ENCODE measurements at regions not wholly inside any gene's neighbourhood (a gene's known extent, or its start where the extent isn't known, plus 50 kb on each side); places are given as distances from the start of the nearest gene placed in this dataset.
"Not testable (repeated sequence)": the region's sequence is repeated elsewhere in the genome, so short reads cannot be mapped to it uniquely, and the experiment has no call there.

DNA sequence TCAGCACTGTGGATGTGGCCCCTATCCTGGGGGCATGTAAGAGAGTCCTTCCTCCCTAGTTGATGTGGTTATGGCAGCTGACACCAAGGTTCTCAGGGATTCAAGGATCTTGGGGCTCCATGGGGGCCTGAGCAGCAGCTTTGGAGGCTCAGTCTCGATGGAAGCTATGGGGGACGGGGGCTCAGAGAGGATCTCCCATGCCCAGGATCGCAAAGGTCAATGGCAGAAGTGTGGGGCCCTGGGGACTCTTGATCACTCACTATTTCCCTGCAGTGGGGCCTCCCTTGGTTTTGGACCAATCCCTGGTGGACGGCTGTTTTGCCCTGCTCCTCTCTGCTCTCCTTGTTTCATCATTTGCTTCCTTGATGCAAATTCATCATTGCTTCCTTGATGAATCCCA, 885.9 kb downstream of the CDH8 start:
- DNase-seq, result no peak

DNA sequence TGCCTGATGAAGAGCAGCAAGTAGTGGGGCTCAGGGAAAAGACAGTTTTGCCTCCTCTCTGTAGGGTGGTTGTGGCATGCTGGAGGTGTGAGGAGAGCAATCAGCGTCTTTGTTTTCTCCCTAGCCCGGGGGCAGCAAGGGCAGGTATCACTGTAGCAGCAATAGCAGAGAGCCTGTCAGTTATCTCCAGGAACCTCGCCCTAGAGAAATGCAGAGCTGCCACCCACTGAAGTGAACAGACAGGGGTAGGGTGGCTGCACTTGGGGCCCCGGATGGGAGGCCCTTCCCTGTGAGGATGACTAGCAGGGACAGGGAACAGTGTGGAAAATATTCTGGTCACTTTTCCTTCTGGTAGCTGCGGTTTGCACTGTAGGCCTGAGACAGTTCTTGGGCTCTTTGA, 886.5 kb downstream of the CDH8 start:
- DNase-seq, result no peak

DNA sequence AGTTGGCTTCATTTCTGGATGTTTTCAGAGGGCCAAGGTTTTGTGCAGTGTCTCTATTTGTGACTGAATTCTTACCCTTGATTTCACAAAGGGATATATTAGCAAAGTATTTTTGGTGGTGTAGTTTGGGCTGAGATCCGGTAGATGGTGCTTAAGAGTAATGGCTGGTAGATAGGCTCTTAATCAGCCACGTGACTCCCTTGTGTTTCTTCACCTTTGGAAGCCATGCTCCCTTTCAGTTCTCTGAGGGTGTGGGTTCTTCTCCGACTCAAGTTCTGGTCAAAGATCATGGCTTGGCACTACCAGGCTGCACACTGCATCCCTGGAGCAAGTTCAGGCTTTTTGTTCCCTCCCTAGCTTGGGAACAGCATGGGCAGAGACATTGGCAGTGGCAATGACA, 887.3 kb downstream of the CDH8 start:
- DNase-seq, result no peak

DNA sequence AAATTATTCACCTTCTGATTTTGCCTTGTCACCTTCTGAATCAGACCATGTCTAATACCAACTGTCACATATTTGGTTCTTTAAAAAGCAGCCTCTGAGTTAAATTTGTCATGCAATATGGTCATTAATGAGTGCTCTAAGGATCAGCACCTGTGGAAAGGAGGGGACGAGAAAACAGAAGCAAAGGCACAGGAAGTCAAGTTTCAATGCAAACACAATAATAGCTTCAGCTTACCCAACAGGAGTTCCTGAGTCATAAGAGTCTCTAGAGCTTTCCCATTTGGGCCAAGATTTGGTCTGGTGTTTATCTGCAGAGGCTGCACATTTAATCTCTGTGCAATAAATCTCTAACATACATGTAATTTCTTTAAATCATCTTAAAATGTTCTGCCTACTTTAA, 889.8 kb downstream of the CDH8 start:
- no peak for DNase-seq

DNA sequence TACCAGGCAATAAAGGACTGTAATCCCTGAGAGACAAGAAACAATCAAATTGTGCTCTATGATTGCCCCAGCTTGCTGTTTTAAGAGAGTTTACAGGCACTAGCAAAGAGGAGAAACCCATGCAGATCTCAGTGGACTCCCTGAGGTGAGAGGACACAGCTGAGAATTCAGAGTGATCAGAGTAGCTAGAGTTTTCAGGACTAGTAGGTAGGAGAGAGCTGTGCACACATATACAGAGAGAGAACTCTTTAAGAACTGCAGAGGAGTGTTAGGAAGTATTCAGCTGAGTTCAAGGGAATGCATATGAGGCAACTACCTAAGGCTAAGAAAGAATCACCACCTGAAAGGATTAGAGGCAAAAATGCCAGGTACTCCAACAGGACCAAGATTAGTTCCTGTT, 904.8 kb downstream of the CDH8 start:
- no peak for DNase-seq

DNA sequence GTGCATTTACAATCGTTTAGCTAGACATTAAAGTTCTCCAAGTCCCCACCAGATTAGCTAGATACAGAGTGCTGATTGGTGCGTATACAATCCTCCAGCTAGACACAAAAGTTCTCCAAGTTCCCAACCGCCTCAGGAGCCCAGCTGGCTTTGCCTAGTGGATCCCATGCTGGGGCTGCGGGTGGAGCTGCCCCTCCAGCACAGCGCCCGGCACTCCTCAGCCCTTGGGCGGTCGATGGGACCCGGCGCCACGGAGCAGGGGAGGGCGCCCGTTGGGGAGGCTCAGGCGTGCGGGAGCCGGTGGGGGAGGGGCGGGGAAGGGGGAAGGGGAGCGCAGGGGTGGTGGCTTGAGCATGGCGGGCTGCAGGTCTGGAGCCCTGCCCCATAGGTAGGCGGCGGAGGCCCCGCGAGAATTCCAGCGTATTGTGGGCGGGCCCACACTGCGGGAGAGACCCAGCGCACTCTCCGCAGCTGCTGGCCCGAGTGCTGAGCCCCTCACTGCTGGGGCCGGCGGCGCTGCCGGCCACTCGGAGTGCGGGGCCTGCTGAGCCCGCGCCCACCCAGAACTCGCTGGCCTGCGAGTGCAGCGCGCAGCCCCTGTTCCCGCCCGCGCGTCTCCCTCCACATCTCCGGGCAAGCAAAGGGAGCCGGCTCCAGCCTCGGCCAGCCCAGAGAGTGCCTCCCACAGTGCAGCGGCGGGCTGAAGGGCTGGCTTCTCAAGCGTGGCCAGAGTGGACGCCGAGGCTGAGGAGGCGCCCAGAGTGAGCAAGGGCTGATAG, 907.5 kb downstream of the CDH8 start:
- no peak for DNase-seq

DNA sequence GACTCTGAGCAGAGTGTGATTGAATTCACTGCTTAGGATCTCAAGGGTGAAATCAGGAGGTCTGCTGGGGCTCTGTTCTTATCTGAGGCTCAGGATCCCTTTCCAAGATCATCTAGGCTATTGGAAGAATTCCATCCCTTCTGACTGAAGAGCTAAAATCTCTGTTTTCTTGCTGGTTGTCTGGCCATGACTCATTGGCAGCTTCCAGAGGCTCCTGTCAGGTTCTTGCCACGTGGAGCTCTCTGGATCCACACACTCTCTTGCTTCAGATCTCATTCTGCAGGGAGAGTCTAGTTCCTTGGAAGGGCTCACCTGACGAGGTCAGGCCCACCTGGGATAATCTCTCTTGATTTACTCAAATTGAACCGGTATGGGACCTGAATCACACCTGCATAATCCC, 930.7 kb downstream of the CDH8 start:
- DNase-seq, result no peak

DNA sequence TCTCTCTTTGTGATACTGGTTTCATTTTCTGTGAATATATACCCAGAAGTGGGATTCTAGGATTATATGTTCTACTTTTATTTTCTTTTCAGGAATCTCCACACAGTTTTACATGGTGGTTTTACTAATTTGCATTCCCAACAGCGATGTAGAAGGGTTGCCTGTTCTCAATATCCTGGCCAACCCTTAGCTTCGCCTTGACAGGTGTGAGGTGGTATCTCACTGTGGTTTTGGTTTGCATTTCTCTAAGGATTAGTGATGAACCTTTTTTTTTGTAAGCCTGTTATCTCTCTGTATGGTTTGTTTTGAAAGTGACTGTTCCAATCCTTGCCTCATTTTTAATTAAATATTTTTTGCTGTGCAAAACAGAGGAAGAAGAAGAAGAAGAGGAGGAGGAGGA, 937.7 kb downstream of the CDH8 start:
- DNase-seq, result no peak

DNA sequence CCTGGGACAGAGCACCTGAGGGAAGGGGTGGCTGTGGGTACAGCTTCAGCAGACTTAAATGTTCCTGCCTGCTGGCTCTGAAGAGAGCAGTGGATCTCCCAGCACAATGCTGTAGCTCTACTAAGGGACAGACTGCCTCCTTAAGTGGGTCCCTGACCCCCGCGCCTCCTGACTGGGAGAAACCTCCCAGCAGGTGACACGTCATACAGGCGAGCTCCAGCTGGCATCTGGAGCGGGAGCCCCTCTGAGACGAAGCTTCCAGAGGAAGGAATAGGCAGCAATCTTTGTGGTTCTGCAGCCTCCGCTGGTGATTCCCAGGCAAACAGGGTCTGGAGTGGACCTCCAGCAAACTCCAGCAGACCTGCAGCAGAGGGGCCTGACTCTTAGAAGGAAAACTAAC, 944.9 kb downstream of the CDH8 start:
- not testable (repeated sequence) for DNase-seq

DNA sequence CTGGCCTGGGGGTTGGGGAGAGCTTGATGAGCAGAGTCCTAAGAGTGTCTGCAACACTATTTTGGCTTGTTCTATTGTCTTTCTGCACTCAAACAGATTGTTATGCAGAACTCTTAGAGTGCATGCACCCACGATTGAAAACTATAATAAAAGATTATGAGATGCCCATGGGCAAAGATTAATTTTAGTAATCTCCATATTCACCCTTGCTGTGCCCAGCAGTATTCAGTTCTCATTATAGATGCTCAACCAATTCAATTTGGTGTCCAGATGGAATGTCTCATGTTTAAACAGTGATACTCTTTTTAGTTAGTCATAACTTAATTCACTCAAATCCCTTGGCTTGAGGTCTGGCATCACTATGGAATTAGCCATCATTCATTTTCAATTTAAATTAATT, 952.5 kb downstream of the CDH8 start:
- no peak for DNase-seq

DNA sequence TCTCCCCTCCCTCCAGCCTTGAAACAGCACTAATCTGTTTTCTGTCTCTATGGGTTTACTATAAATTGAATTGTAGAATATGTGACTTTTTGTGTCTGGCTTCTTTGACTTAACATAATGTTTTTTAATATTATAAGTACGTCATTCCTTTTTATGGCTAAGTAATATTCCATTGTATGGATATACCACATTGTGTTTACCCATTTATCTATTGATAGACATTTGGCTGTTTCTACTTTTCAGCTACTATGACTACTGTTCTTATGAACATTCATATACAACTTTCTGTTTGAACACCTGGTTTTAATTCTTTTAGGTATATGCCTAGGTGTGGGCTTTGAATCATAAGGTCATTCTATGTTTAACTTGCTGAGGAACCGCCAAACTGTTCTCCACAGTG, 961.9 kb downstream of the CDH8 start:
- no peak for DNase-seq

DNA sequence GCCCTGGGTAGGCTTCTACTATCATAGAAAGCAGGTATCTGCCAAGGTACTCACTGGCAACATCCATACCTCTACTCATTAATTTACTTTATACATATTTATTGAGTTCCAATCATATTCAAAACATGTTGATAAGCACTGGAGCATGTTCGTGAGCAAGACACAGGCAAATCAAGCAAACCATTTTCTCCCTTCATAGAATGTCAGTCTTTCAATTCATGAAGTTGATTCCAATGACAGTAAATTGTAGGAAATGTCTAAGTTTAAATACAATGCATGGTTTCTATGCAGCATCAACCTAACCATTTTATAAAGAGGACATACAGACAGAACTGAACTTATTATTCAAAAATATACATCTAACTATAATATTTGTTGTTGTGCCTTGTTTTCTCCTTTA, 978.6 kb downstream of the CDH8 start:
- DNase-seq, result no peak

DNA sequence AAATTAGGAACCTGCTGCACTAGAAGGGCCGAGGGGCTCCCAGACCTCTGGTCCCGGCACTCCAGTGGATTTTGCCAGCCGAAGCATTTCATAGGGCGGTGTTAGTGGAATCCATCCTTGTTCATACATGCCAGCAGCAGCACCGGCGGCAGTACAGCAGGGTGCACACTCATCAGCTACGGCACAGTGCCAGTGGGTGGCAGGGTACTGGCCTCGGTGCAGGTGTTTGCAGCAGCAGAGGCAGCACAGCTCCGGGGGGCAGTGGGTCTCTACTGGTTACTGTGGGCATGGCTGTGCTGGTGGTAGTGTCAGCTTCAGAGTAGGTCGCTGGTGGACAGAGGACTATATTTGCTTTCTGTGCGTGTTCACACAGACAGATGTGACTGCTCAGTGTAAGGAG, 985.7 kb downstream of the CDH8 start:
- no peak for DNase-seq

DNA sequence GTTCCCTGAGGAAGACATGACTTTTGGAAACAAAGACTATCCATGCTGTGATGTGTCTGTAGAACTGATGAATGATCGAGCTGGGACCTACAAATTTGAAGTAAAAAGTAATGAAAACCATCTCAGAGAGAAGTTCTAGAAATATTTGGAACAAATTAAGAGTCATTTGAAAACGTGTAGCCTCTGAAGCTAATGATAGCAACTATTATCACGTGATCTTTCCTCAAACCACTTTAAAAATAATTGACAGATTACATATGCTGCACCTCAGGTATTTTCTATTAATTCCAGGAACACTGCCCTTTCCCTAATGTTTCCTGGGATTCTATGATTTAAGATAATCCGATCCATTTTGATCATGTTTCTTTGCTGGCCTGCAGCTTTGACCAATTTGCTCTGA, 990.3 kb downstream of the CDH8 start:
- no peak for DNase-seq

DNA sequence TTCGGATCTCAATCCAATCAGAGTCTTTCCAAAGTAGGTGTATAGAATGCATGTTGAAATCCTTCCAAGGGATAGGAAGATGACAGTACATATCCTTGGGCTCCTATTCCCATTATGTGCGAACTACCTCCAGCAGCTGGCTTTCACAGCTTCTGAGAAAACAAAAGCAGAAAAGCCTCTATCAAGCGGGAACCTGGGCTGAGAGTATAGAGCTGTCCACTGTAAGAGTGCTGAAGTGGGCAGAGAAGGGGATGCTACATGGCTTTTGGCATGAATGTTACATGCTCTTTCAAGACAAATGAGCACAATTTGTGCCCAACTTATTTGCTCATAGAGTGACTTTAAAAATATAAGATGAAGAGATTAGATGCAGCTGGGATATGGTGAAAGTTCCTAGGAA, 993.5 kb downstream of the CDH8 start:
- DNase-seq, result no peak

DNA sequence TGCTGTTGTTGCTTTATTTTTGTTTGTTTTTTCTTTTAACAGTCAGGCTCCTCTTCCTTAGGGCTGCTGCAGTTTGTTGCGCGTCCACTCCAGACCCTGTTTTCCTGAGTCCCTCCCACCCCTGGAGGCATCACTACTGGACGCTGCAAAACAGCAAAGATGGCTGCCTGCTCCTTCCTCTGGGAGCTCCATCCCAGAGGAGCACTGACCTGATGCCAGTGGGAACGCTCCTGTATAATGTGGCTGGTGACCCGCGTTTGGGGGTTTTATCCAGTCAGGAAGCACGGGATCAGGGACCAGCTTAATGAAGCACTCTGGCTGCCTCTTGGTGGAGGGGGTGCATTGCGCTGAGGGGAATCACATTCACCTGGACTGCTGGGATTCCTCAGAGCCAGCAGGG, 1005.6 kb downstream of the CDH8 start:
- no peak for DNase-seq

DNA sequence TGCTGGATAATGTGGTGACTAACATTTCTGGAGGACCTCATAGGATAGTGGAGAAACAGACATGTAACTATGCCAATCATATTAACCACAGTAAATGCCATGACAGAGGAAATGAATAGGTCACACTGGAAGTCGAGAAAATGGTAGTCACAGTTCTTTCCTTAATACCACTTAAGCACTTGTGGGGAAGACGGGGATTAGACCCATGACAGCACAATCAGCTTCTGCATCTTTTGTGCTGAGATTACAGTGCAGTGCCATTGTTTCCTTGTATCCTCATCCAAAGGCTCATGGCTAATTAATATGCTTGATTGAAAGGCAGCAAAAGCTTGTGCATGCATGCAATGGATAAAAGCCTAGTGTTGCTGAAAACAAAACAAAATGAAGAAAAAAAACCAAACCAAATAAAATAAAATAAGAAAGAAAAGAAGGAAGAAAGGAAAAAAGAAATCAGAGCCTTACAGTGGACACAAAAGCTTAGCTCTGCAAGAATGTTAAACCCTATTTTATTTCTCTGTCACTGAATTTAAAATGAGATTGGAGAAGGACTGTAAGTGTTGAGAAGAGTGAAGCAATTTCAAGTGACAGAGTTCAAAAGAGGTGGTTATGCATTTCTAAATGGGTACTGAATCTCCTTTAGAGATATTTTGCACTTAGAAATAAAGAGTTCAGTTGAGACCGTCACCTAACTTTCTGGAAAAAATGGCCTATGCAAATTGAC, 1011.9 kb downstream of the CDH8 start:
- no peak for DNase-seq

DNA sequence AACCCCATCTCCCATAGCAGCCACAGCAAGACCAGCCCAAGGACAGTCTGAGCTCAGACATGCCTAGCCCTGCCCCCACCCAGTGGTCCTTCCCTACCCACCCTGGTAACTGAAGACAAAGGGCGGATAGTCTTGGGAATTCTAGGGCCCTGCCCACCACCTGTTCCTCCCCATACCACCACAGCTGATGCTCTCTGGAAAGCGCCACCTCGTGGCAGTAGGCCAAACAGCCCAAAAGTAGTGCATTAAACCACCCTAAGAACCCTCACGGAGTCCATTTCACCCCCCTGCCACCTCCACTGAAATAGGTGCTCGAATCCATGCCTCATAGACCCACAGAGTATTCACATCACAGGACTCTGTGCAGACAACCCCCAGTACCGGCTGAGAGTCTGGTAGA, 1021.4 kb downstream of the CDH8 start:
- no peak for DNase-seq

DNA sequence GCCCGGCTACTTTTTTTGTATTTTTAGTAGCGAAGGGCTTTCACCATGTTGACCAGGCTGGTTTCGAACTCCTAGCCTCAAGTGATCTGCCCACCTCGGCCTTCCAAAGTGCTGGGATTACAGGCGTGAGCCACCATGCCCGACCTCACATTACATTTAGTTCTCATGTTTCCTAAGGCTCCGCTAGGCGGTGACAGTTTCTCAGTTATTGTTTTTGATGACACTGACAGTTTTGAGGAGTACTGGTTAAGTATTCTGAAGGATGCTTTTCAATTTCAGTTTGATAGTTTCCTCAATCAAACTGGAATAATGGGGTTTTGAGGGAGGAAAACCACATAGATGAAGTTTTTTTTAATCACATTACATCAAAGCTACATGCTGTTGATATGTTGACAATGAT, 1028.5 kb downstream of the CDH8 start:
- no peak for DNase-seq

DNA sequence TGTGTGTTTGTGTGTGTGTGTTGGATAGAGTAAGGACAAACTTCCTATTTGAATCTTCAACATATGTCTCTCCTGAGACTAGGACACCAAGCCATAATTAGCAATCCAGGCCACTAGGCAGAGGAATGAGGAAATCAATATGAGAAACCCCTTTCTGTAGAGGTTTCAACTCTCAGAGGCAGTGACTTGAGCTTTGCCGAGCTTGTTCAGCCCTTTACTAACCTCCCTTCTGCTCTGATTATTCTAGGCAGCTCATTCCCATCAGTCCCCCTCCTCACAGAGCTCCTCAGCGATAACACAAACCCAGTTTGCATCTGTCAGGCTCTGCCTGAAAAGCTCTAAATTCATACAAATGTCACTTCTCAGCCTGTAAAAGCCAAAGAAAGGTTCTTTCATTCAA, 1030.3 kb downstream of the CDH8 start:
- no peak for DNase-seq

DNA sequence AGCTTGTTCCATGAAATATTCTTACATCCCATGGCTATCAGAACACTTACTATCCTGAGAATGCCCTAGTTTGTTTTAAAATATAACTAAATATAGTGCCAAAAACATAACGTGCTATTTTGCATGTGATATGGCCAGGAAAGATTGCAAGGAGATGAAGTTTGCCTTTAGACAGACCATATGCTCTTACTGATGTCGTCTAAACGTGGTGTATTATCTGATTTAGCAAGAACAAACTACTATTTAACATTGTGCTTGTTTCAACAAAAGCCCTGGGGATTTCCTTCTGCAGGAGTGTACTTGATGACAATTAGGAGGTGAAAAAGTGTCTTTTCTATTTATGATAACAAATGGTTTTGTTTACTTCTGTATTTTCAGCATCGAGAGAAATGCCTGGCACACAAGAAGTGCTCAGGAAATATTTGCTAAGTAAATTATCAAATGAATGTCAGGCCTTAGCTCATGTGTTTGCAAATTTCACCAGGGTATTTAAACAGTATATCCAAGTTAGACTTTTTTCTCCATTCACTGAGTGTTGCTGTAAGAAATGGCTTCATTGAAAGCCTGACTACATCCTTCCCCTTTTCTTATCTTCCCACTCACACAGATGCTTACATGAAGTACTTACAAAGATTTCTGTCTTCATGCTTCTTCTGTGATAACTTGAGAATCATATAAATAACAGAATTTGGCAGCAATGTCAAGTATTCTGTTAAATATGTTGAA, 1033.6 kb downstream of the CDH8 start:
- DNase-seq, result no peak

DNA sequence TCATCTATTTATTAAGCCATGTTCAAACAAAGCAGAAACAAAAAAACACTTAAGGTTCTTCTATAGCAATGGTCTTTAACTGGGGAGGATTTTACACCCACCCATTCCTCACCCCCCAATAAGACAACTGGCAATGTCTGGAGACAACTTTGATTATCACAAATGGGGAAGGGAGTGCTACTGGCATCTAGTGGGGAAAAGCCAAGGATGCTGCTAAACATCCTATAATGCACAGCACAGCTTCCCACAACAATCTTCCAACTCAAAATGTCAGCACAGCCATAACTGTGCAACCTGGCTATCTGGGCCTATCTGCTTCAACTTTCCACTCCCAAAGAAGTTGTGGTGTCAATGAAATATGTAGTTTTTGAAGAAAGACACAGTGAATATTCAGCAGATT, 1044.4 kb downstream of the CDH8 start:
- DNase-seq, result no peak

DNA sequence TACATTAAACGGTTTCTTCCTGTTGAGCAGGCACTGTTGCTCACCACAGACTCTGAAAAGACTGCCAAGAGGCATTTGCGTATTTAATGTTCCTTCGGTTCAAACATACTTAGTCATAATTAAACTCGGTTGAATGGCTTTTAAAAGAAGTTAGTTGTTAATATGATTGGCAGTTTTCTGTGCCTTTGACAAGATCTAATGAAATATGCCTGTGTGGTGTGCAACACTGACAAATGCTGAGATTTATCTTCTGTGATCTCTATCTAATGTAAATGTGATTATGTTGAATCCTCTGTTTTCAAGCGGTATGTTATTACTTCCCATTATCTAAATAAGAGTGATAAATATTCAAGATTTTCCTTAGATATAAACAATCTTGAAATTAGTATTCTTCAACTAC, 1046.6 kb downstream of the CDH8 start:
- DNase-seq, result no peak

DNA sequence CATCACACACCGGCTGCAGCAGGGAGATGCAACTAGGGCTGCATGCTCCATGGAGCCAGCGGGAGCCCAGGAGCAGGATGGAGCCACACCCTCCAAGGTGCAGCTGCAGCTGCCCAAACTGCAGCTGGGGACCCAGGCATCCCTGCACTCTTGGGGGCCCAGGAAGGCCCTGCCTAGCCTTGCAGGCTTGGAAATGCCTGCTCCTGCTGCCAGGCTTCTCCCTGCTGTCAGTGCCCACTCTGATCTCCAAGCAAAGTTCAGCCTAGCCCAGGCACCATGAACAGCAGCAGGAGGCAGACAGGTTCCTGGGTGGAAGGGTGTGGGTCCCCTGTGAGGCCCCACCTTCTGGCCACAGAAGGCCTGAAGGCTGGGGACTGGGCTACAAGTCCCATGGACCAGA, 1057.1 kb downstream of the CDH8 start:
- no peak for DNase-seq

Measured in NCI-H1092 treated with DMSO at 0.1 percent for 48 hours (cell line).